ENCODE measurements at regions not wholly inside any gene's neighbourhood (a gene's known extent, or its start where the extent isn't known, plus 50 kb on each side); places are given as distances from the start of the nearest gene placed in this dataset.
"Not testable (repeated sequence)": the region's sequence is repeated elsewhere in the genome, so short reads cannot be mapped to it uniquely, and the experiment has no call there.

- no peaks in the 10 kb centered on the region for H3K36me3 ChIP-seq
- no peak for DNase-seq
- H3K9me3 ChIP-seq = no peaks in the 10 kb centered on the region
- no peak for TF ChIP-seq CTCF (IDR thresholded peaks at IDR 0.05)
- no peak for TF ChIP-seq POLR2A (IDR thresholded peaks at IDR 0.05)
- 92 to 97% methylated on average over 2 of the region's 2 CpGs for WGBS, 2 donors
- H3K4me3 ChIP-seq = no peak overlapping the region
- no peak overlapping the region for H3K27ac ChIP-seq
- intact Hi-C loops (cut with DNase I) = no loop called here
- H3K4me1 ChIP-seq = no peaks in the 10 kb centered on the region
- H3K27me3 ChIP-seq = no peaks in the 10 kb centered on the region
Observed at GRCh38 chr6:140663094-140663493, 1288.6 kb upstream of the CITED2 start.

- Histone ChIP-seq H3K27ac (no peak overlapping the region), H3K4me1 (no peaks in the 10 kb centered on the region), H3K27me3 (no peaks in the 10 kb centered on the region), H3K36me3 (no peaks in the 10 kb centered on the region), H3K4me3 (no peak overlapping the region), H3K9me3 (no peaks in the 10 kb centered on the region)
- DNase-seq = no peak
- TF ChIP-seq CTCF (IDR thresholded peaks at IDR 0.05) = no peak
- no peak for TF ChIP-seq POLR2A (IDR thresholded peaks at IDR 0.05)
- intact Hi-C loops (cut with DNase I) = no loop called here
- WGBS, 2 donors = 59 to 64% methylated on average over 3 of the region's 3 CpGs
Observed at GRCh38 chr6:140661691-140662090, 1287.2 kb upstream of the CITED2 start.

GRCh38 chr6:140660295-140660694 is 1285.8 kb upstream of the CITED2 start:
- H3K9me3 ChIP-seq = no peaks in the 10 kb centered on the region

GRCh38 chr6:140653972-140654371 is 1279.5 kb upstream of the CITED2 start:
- TF ChIP-seq CTCF (IDR thresholded peaks at IDR 0.05) = no peak
- TF ChIP-seq POLR2A (IDR thresholded peaks at IDR 0.05) = no peak

More at GRCh38 chr6:140660295-140660694, 1285.8 kb upstream of the CITED2 start:
- WGBS, 2 donors = 31 to 32% methylated on average over 2 of the region's 2 CpGs
- Histone ChIP-seq H3K27me3 (no peaks in the 10 kb centered on the region), H3K36me3 (no peaks in the 10 kb centered on the region), H3K4me3 (no peak overlapping the region), H3K4me1 (no peaks in the 10 kb centered on the region), H3K27ac (no peak overlapping the region)
- intact Hi-C loops (cut with DNase I) = no loop called here
- no peak for DNase-seq
- TF ChIP-seq CTCF (IDR thresholded peaks at IDR 0.05) (no peak), POLR2A (IDR thresholded peaks at IDR 0.05) (no peak)

GRCh38 chr6:140653506-140653905 is 1279.1 kb upstream of the CITED2 start:
- no peaks in the 10 kb centered on the region for H3K9me3 ChIP-seq
- no peaks in the 10 kb centered on the region for H3K4me1 ChIP-seq
- H3K36me3 ChIP-seq = no peaks in the 10 kb centered on the region
- no peak overlapping the region for H3K4me3 ChIP-seq
- intact Hi-C loops (cut with DNase I) = no loop called here
- H3K27me3 ChIP-seq = no peaks in the 10 kb centered on the region
- DNase-seq = no peak
- no peak overlapping the region for H3K27ac ChIP-seq
- TF ChIP-seq CTCF (IDR thresholded peaks at IDR 0.05) (no peak), POLR2A (IDR thresholded peaks at IDR 0.05) (no peak)

More at GRCh38 chr6:140653972-140654371, 1279.5 kb upstream of the CITED2 start:
- Histone ChIP-seq H3K36me3 (no peaks in the 10 kb centered on the region), H3K4me1 (no peaks in the 10 kb centered on the region), H3K9me3 (no peaks in the 10 kb centered on the region), H3K4me3 (no peak overlapping the region), H3K27ac (no peak overlapping the region), H3K27me3 (no peaks in the 10 kb centered on the region)
- intact Hi-C loops (cut with DNase I) = no loop called here
- no peak for DNase-seq

GRCh38 chr6:140649502-140649901 is 1275.1 kb upstream of the CITED2 start:
- intact Hi-C loops (cut with DNase I); H3K27me3 ChIP-seq; H3K9me3 ChIP-seq; DNase-seq; H3K4me1 ChIP-seq; H3K4me3 ChIP-seq; H3K36me3 ChIP-seq; H3K27ac ChIP-seq: not testable (repeated sequence)
- WGBS, 2 donors = 86 to 100% methylated on average over 2 to 3 of the region's 3 CpGs

GRCh38 chr6:140647322-140647721 is 1272.9 kb upstream of the CITED2 start:
- H3K4me3 ChIP-seq; H3K9me3 ChIP-seq; intact Hi-C loops (cut with DNase I): not testable (repeated sequence)

More at GRCh38 chr6:140647322-140647721, 1272.9 kb upstream of the CITED2 start:
- H3K27me3 ChIP-seq, H3K27ac ChIP-seq, H3K4me1 ChIP-seq, DNase-seq, H3K36me3 ChIP-seq: not testable (repeated sequence)
